ENCODE measurements at regions not wholly inside any gene's neighbourhood (a gene's known extent, or its start where the extent isn't known, plus 50 kb on each side); places are given as distances from the start of the nearest gene placed in this dataset.

- peak overlapping the region; percentile 51 for H3K4me2 ChIP-seq (ENCODE audit: control insufficient read depth, extremely low read depth, insufficient read depth, low read depth, low read length)
- no peak overlapping the region for H3K9ac ChIP-seq (ENCODE audit: control insufficient read depth, extremely low read depth, insufficient read depth, low read length)
- dilution Hi-C loops (cut with MboI; ENCODE audit: extremely low pct_ligation_motif_present, low sequenced_read_pairs): no loop called here
These were observed 84.4 kb downstream of the MTNR1B start for GRCh38 chr11:93053864-93054263.

DNA sequence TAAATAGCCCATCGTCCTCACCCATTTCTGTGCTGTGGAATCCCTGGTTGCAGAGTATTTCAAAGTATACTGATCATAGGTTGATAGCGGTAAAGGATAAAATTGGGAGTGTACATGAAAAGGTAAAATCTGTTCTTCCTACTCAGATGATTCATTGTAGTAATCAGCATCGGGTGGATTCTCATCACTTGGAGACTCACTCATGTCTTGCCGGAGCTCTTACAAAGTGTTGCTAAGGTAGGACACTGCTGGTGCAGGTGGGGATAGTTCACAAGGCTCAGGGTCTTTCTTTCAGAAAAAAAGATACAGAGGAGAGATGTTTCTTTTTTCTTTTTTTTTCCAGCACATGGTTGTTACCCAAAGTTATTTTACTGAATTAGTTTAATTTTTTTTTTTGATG, 84.8 kb downstream of the MTNR1B start:
- FAIRE-seq: peak; percentile 69
- H3K9ac ChIP-seq (ENCODE audit: control insufficient read depth, extremely low read depth, insufficient read depth, low read length): no peak overlapping the region

More at GRCh38 chr11:93053864-93054263, 84.4 kb downstream of the MTNR1B start:
- TF ChIP-seq EZH2 (IDR thresholded peaks at IDR 0.05; ENCODE audit: low read length) (no peak), CTCF (optimal IDR thresholded peaks at IDR 0.05 in 1 of 3, IDR thresholded peaks at IDR 0.05 in 1 of 3, conservative IDR thresholded peaks at IDR 0.05 in 1 of 3; ENCODE audit: extremely low read depth in 1 of 3, insufficient read depth in 2 of 3, low read length in 3 of 3) (no peak)
- Histone ChIP-seq H2AFZ (ENCODE audit: control insufficient read depth, low read length) (no peak overlapping the region), H3K4me1 (ENCODE audit: control insufficient read depth, extremely low read depth, insufficient read depth, low read length) (peaks cover 13% of the 10 kb centered on the region), H3K27ac (ENCODE audit: control insufficient read depth, insufficient read depth, low read length) (peak overlapping the region; percentile 71), H3K79me2 (ENCODE audit: control insufficient read depth, insufficient read depth, low read length) (no peaks in the 10 kb centered on the region), H3K9me3 (ENCODE audit: control insufficient read depth, low read depth, low read length) (no peaks in the 10 kb centered on the region), H3K9me1 (ENCODE audit: control insufficient read depth, extremely low read depth, insufficient read depth, low read length) (no peaks in the 10 kb centered on the region), H4K20me1 (ENCODE audit: control insufficient read depth, extremely low read depth, insufficient read depth, low read length) (no peaks in the 10 kb centered on the region), H3K27me3 (ENCODE audit: control insufficient read depth, extremely low read depth, insufficient read depth, low read length) (no peaks in the 10 kb centered on the region), H3K36me3 (ENCODE audit: control insufficient read depth in 2 of 2, extremely low read depth in 1 of 2, insufficient read depth in 2 of 2, low read length in 2 of 2) (no peaks in the 10 kb centered on the region), H3K4me3 (ENCODE audit: control insufficient read depth in 2 of 3, extremely low read depth in 1 of 3, insufficient read depth in 2 of 3, low read depth in 1 of 3, low read length in 3 of 3) (no peak overlapping the region)
- DNase-seq (ENCODE audit: low read depth, low spot score): no peak
- FAIRE-seq: no peak

More for the DNA sequence above, 84.8 kb downstream of the MTNR1B start:
- no peak overlapping the region for H2AFZ ChIP-seq (ENCODE audit: control insufficient read depth, low read length)
- H3K36me3 ChIP-seq (ENCODE audit: control insufficient read depth in 2 of 2, extremely low read depth in 1 of 2, insufficient read depth in 2 of 2, low read length in 2 of 2): no peaks in the 10 kb centered on the region
- H3K27ac ChIP-seq (ENCODE audit: control insufficient read depth, insufficient read depth, low read length): peak overlapping the region; percentile 71
- H3K4me3 ChIP-seq (ENCODE audit: control insufficient read depth in 2 of 3, extremely low read depth in 1 of 3, insufficient read depth in 2 of 3, low read depth in 1 of 3, low read length in 3 of 3): no peak overlapping the region
- dilution Hi-C loops (cut with MboI; ENCODE audit: extremely low pct_ligation_motif_present, low sequenced_read_pairs): no loop called here
- H3K9me3 ChIP-seq (ENCODE audit: control insufficient read depth, low read depth, low read length): no peaks in the 10 kb centered on the region
- H3K4me2 ChIP-seq (ENCODE audit: control insufficient read depth, extremely low read depth, insufficient read depth, low read depth, low read length): peak overlapping the region; percentile 51
- TF ChIP-seq CTCF (optimal IDR thresholded peaks at IDR 0.05 in 1 of 3, IDR thresholded peaks at IDR 0.05 in 1 of 3, conservative IDR thresholded peaks at IDR 0.05 in 1 of 3; ENCODE audit: extremely low read depth in 1 of 3, insufficient read depth in 2 of 3, low read length in 3 of 3) (no peak), EZH2 (IDR thresholded peaks at IDR 0.05; ENCODE audit: low read length) (no peak)
- no peaks in the 10 kb centered on the region for H3K27me3 ChIP-seq (ENCODE audit: control insufficient read depth, extremely low read depth, insufficient read depth, low read length)
- peaks cover 13% of the 10 kb centered on the region for H3K4me1 ChIP-seq (ENCODE audit: control insufficient read depth, extremely low read depth, insufficient read depth, low read length)
- no peaks in the 10 kb centered on the region for H4K20me1 ChIP-seq (ENCODE audit: control insufficient read depth, extremely low read depth, insufficient read depth, low read length)
- no peaks in the 10 kb centered on the region for H3K9me1 ChIP-seq (ENCODE audit: control insufficient read depth, extremely low read depth, insufficient read depth, low read length)
- DNase-seq (ENCODE audit: low read depth, low spot score): no peak
- no peaks in the 10 kb centered on the region for H3K79me2 ChIP-seq (ENCODE audit: control insufficient read depth, insufficient read depth, low read length)
